H1 (cell line): ENCODE measurements at regions not wholly inside any gene's neighbourhood (a gene's known extent, or its start where the extent isn't known, plus 50 kb on each side); places are given as distances from the start of the nearest gene placed in this dataset.

Experiments
- CTCF ChIA-PET: fragments of 300-600 bp; sonication (Branson Sonifier 250); formaldehyde crosslinking; loops from one replicate; lab custom pipeline; 2021; ENCODE audit not compliant: partially characterized antibody; lab: Charles Lee
- POLR2A ChIA-PET: fragments of 300-600 bp; sonication (Branson Sonifier 250); formaldehyde crosslinking; loops from one replicate; lab custom pipeline; 2021; ENCODE audit warnings: inconsistent platforms; ENCODE audit not compliant: partially characterized antibody; lab: Charles Lee
- DNase-seq, 2 experiments: peaks; one replicate each; pipeline versions ENCODE4 v3.0.0 to v3.0.0-alpha.2; 2010 to 2022; ENCODE audit warnings: low spot score in 2 of 2, low read depth in 1 of 2, mixed read lengths in 1 of 2
- FAIRE-seq: peaks from 2 replicates; lab custom pipeline; 2011; peaks lifted over from hg19 to GRCh38; lab: Jason Lieb, UNC
- H2AFZ ChIP-seq: 2 replicates; pipeline ENCODE4 v1.8.1; 2012; ENCODE audit warnings: low read length, inconsistent platforms
- H2AK5ac ChIP-seq: 2 replicates; pipeline ENCODE4 v1.6.1; 2013; ENCODE audit warnings: low read depth, low read length
- H2BK120ac ChIP-seq: replicated peaks from 2 replicates; pipeline ENCODE3; 2013; ENCODE audit warnings: low read depth, low read length, inconsistent platforms
- H2BK12ac ChIP-seq: 2 replicates; pipeline ENCODE4 v1.6.1; 2013; ENCODE audit warnings: low read depth, low read length
- H2BK15ac ChIP-seq: 2 replicates; pipeline ENCODE4 v1.6.1; 2013; ENCODE audit warnings: low read length
- H2BK20ac ChIP-seq: 2 replicates; pipeline ENCODE4 v1.6.1; 2013; ENCODE audit warnings: low read length
- H2BK5ac ChIP-seq: 2 replicates; pipeline ENCODE4 v1.6.1; 2013; ENCODE audit warnings: low read depth, low read length
- H3K14ac ChIP-seq: 2 replicates; pipeline ENCODE4 v1.6.1; 2013; ENCODE audit warnings: inconsistent platforms; ENCODE audit not compliant: insufficient read length
- H3K18ac ChIP-seq: 2 replicates; pipeline ENCODE4 v1.6.1; 2013; ENCODE audit warnings: low read length; ENCODE audit errors: extremely low read depth
- H3K23ac ChIP-seq: 2 replicates; pipeline ENCODE4 v1.6.1; 2013; ENCODE audit warnings: inconsistent platforms; ENCODE audit not compliant: insufficient read length
- H3K23me2 ChIP-seq: 2 replicates; pipeline ENCODE4 v1.6.1; 2013; ENCODE audit warnings: low read depth, low read length
- H3K27ac ChIP-seq: 2 replicates; pipeline ENCODE4 v1.6.1; 2011; ENCODE audit warnings: low read depth, low read length, inconsistent platforms
- H3K27me3 ChIP-seq, 4 experiments: replicated peaks in 1 of 4; 1 replicate in 1 of 4; 2 replicates in 3 of 4; pipeline versions ENCODE4 v1.6.1 to v1.8.1; 2011 to 2013; ENCODE audit warnings: low read length in 3 of 4, mild to moderate bottlenecking in 3 of 4, inconsistent platforms in 2 of 4, mixed read lengths in 2 of 4, moderate library complexity in 1 of 4; ENCODE audit not compliant: control insufficient read depth in 3 of 4, insufficient read depth in 3 of 4; ENCODE audit errors: extremely low read depth in 1 of 4
- H3K36me3 ChIP-seq, 4 experiments: 2 replicates each; pipeline versions ENCODE4 v1.6.1 to v1.8.1; 2011 to 2013; ENCODE audit warnings: mild to moderate bottlenecking in 4 of 4, low read length in 3 of 4, moderate library complexity in 2 of 4, control low read depth in 1 of 4, inconsistent platforms in 1 of 4; ENCODE audit not compliant: insufficient read depth in 4 of 4, control insufficient read depth in 2 of 4
- H3K4ac ChIP-seq: replicated peaks from 2 replicates; pipeline ENCODE3; 2013; ENCODE audit warnings: low read length, low read depth, mixed read lengths, inconsistent platforms; ENCODE audit not compliant: insufficient read length
- H3K4me1 ChIP-seq, 4 experiments: replicated peaks in 1 of 4; 1 replicate in 1 of 4; 2 replicates in 3 of 4; pipeline versions ENCODE4 v1.6.1 to v1.8.1; 2011 to 2013; ENCODE audit warnings: low read length in 3 of 4, inconsistent platforms in 2 of 4, mixed read lengths in 1 of 4; ENCODE audit not compliant: insufficient read depth in 4 of 4, control insufficient read depth in 3 of 4
- H3K4me2 ChIP-seq, 2 experiments: 2 replicates each; pipeline versions ENCODE4 v1.6.1 to v1.8.1; 2011 to 2013; ENCODE audit warnings: low read depth in 2 of 2, low read length in 2 of 2, control low read depth in 1 of 2, inconsistent platforms in 1 of 2, mild to moderate bottlenecking in 1 of 2; ENCODE audit not compliant: insufficient read depth in 1 of 2
- H3K4me3 ChIP-seq, 4 experiments: fragments of 200-600, 300-600 bp in 1 of 4; sonication (generic), shearing (Covaris generic), sonication (Bioruptor Twin) in 1 of 4; 2 replicates each; pipeline versions ENCODE4 v1.5.1 to v1.8.1; 2011 to 2016; ENCODE audit warnings: low read length in 4 of 4, low read depth in 3 of 4, control low read depth in 2 of 4, inconsistent platforms in 2 of 4, mild to moderate bottlenecking in 2 of 4, mixed read lengths in 1 of 4, moderate library complexity in 1 of 4; ENCODE audit not compliant: insufficient read depth in 2 of 4; ENCODE audit errors: extremely low read depth in 1 of 4
- H3K56ac ChIP-seq: replicated peaks from 2 replicates; pipeline ENCODE3; 2013; ENCODE audit warnings: low read depth, mild to moderate bottlenecking, mixed read lengths, low read length, inconsistent platforms; ENCODE audit not compliant: insufficient read length
- H3K79me1 ChIP-seq: 2 replicates; pipeline ENCODE4 v1.6.1; 2013; ENCODE audit warnings: low read depth, low read length, control low read depth
- H3K79me2 ChIP-seq, 2 experiments: 2 replicates each; pipeline versions ENCODE4 v1.6.1 to v1.8.1; 2012 to 2013; ENCODE audit warnings: low read length in 2 of 2, mild to moderate bottlenecking in 2 of 2, inconsistent platforms in 1 of 2; ENCODE audit not compliant: insufficient read depth in 2 of 2, control insufficient read depth in 1 of 2
- H3K9ac ChIP-seq, 4 experiments: replicated peaks in 1 of 4; 1 replicate in 1 of 4; 2 replicates in 3 of 4; pipeline versions ENCODE4 v1.6.1 to v1.8.1; 2011 to 2013; ENCODE audit warnings: low read depth in 3 of 4, low read length in 3 of 4, control low read depth in 2 of 4, mild to moderate bottlenecking in 2 of 4, moderate library complexity in 2 of 4, inconsistent platforms in 1 of 4; ENCODE audit errors: extremely low read depth in 1 of 4
- H3K9me3 ChIP-seq, 2 experiments: 2 replicates each; pipeline versions ENCODE4 v1.6.1 to v1.8.1; 2012 to 2013; ENCODE audit warnings: mild to moderate bottlenecking in 2 of 2, moderate library complexity in 2 of 2, control low read depth in 1 of 2, inconsistent platforms in 1 of 2, low read depth in 1 of 2, low read length in 1 of 2, mixed read lengths in 1 of 2; ENCODE audit not compliant: insufficient read depth in 2 of 2
- H4K20me1 ChIP-seq, 2 experiments: replicated peaks in 1 of 2; 2 replicates each; pipeline versions ENCODE3 to v1.8.1; 2011 to 2013; ENCODE audit warnings: inconsistent platforms in 2 of 2, low read length in 2 of 2, mild to moderate bottlenecking in 1 of 2; ENCODE audit not compliant: insufficient read depth in 2 of 2, control insufficient read depth in 1 of 2
- H4K5ac ChIP-seq: 2 replicates; pipeline ENCODE4 v1.6.1; 2013; ENCODE audit warnings: low read length, low read depth, mixed read lengths, inconsistent platforms; ENCODE audit not compliant: insufficient read length
- H4K8ac ChIP-seq: 2 replicates; pipeline ENCODE4 v1.8.0; 2013; ENCODE audit warnings: mild to moderate bottlenecking, moderate library complexity, low read length, inconsistent platforms; ENCODE audit not compliant: insufficient read depth; ENCODE audit errors: extremely low read depth
- H4K91ac ChIP-seq: replicated peaks from 2 replicates; pipeline ENCODE3; 2013; ENCODE audit warnings: low read length, mixed read lengths, inconsistent platforms; ENCODE audit not compliant: insufficient read length
- BACH1 ChIP-seq: IDR thresholded peaks from 2 replicates; pipeline ENCODE4 v1.6.1; 2012; ENCODE audit warnings: low read length, improper control_type of control experiment
- TBP ChIP-seq: IDR thresholded peaks from 2 replicates; pipeline ENCODE4 v1.6.1; 2011; ENCODE audit warnings: low read depth, low read length, improper control_type of control experiment
- WGBS, 2 experiments: shearing (Covaris generic) in 1 of 2; methylation state at CpG; one replicate each; pipeline versions ENCODE4 v1.1.6 to v1.1.7; 2013 to 2015; ENCODE audit warnings: low lambda C conversion rate in 2 of 2, mixed read lengths in 2 of 2, inconsistent platforms in 1 of 2, low coverage in 1 of 2, missing lambda C conversion rate in 1 of 2; ENCODE audit not compliant: insufficient replicate concordance in 2 of 2, insufficient coverage in 1 of 2, insufficient read length in 1 of 2; ENCODE audit errors: extremely low coverage in 1 of 2, missing lambda C conversion rate in 1 of 2; 5-methylcytosine and 5-hydroxymethylcytosine counted together

DNA sequence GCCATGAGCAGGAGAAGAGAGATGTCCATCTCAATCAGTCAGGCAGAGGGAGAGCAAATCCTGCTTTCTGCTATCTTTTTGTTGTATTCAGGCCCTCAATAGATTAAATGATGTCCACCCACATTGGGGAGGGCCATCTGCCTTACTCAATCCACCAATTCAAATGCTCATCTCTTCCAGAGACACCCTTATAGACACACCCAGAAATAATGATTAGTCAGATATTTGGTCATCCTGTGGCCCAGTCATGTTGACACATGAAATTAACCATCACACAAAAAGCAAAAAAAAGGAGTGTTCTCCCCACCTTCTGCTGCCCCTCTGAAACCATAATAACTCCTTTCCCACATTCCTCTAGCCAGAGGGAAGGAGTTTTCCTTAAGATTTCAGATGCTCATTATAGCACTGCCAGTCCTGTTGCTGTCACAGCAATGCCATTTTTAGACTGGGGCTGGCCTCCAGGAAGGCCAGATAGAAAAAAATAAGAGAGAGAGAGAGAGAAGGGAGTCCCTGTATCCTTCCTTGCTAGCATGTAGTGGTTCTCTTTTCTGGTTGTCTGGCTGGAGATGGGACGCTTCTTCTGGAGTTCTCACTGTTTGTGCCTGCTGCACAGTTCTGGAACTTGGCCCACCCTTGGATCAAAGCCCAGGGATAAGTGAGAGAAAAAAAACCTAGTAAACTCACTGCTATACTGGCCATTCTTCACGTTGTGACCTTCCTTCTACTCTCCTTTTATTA lies 177.7 kb downstream of the RBM46 start:
- Histone ChIP-seq H3K4me1 (peaks cover 0 to 2% (median 0%) of the 10 kb centered on the region in 4 experiments; a peak in 4 of 7 replicates), H2AK5ac (no peak overlapping the region), H3K14ac (no peak overlapping the region), H2BK120ac (no peak overlapping the region), H4K91ac (no peak overlapping the region), H3K27me3 (no peaks in the 10 kb centered on the region), H2BK15ac (no peak overlapping the region), H3K9ac (no peak overlapping the region), H3K9me3 (no peaks in the 10 kb centered on the region), H3K4me3 (no peak overlapping the region), H2AFZ (no peak overlapping the region), H2BK12ac (no peak overlapping the region), H2BK20ac (no peak overlapping the region), H3K36me3 (no peaks in the 10 kb centered on the region), H3K23me2 (no peaks in the 10 kb centered on the region), H3K27ac (no peak overlapping the region), H4K5ac (no peak overlapping the region), H4K20me1 (no peaks in the 10 kb centered on the region), H3K79me1 (no peaks in the 10 kb centered on the region), H2BK5ac (no peak overlapping the region), H3K79me2 (no peaks in the 10 kb centered on the region), H3K4ac (no peak overlapping the region), H3K23ac (no peak overlapping the region), H4K8ac (no peak overlapping the region), H3K56ac (no peak overlapping the region), H3K18ac (no peak overlapping the region), H3K4me2 (no peak overlapping the region)
- no peak for TF ChIP-seq BACH1
- no peak for TF ChIP-seq TBP
- no peak for FAIRE-seq
- 86% methylated on average over 2 of the region's 2 CpGs; no CpG with 5 or more reads in 1 of the 2 experiments for WGBS, 2 experiments
- ChIA-PET POLR2A (no interaction called here), CTCF (no interaction called here)
- DNase-seq = no peak
